Activated CD8-positive, alpha-beta memory T cell treated with anti-CD3 and anti-CD28 coated beads for 1 hour (primary cell): ENCODE measurements at regions not wholly inside any gene's neighbourhood (a gene's known extent, or its start where the extent isn't known, plus 50 kb on each side); places are given as distances from the start of the nearest gene placed in this dataset.

ENCODE experiments used
- DNase-seq, 2 donors: peaks; one replicate each; pipeline ENCODE4 v3.0.0-alpha.2; 2020; ENCODE audit warnings: low read depth in 1 of 2; ENCODE audit errors: extremely low read depth in 1 of 2

GRCh38 chr6:164195278-164195941, 780.9 kb downstream of the QKI start:
- no peak for DNase-seq

GRCh38 chr6:164188861-164189260, 774.3 kb downstream of the QKI start:
- no peak for DNase-seq

GRCh38 chr6:164185471-164185871, 771.0 kb downstream of the QKI start:
- no peak for DNase-seq

GRCh38 chr6:164184410-164184809, 769.9 kb downstream of the QKI start:
- DNase-seq: no peak

GRCh38 chr6:164183556-164184123, 769.1 kb downstream of the QKI start:
- DNase-seq: no peak

GRCh38 chr6:164178679-164179332, 764.3 kb downstream of the QKI start:
- DNase-seq: no peak

- DNase-seq: no peak
Measured at GRCh38 chr6:164169355-164169754, 754.8 kb downstream of the QKI start.

GRCh38 chr6:164168595-164168994, 754.1 kb downstream of the QKI start:
- DNase-seq: no peak

GRCh38 chr6:164167873-164168405, 753.4 kb downstream of the QKI start:
- no peak for DNase-seq

GRCh38 chr6:164166996-164167395, 752.5 kb downstream of the QKI start:
- no peak for DNase-seq

GRCh38 chr6:164166515-164166914, 752.0 kb downstream of the QKI start:
- no peak for DNase-seq

GRCh38 chr6:164164876-164165275, 750.4 kb downstream of the QKI start:
- DNase-seq: no peak

GRCh38 chr6:164163239-164163638, 748.7 kb downstream of the QKI start:
- DNase-seq: no peak

GRCh38 chr6:164159061-164159460, 744.5 kb downstream of the QKI start:
- no peak for DNase-seq

GRCh38 chr6:164154588-164154987, 740.1 kb downstream of the QKI start:
- DNase-seq: no peak

GRCh38 chr6:164152611-164153010, 738.1 kb downstream of the QKI start:
- no peak for DNase-seq

GRCh38 chr6:164151161-164152120, 736.9 kb downstream of the QKI start:
- DNase-seq: no peak

- no peak for DNase-seq
Measured at GRCh38 chr6:164150232-164150631, 735.7 kb downstream of the QKI start.

GRCh38 chr6:164148788-164149187, 734.3 kb downstream of the QKI start:
- no peak for DNase-seq

- no peak for DNase-seq
Measured at GRCh38 chr6:164144316-164144715, 729.8 kb downstream of the QKI start.

GRCh38 chr6:164142322-164142721, 727.8 kb downstream of the QKI start:
- no peak for DNase-seq
